Esophagus muscularis mucosa (tissue), 4 donors: ENCODE measurements at regions not wholly inside any gene's neighbourhood (a gene's known extent, or its start where the extent isn't known, plus 50 kb on each side); places are given as distances from the start of the nearest gene placed in this dataset.

Experiments used
- CTCF ChIP-seq, 3 experiments: fragments of 200-600 bp in 2 of 3; fragments of 450-650 bp in 1 of 3; sonication (generic) in 2 of 3; IDR thresholded peaks; one replicate each; pipeline ENCODE4 v1.5.1; 2017 to 2019; ENCODE audit warnings: antibody characterized with exemption in 3 of 3, mild to moderate bottlenecking in 2 of 3, moderate library complexity in 1 of 3
- EP300 ChIP-seq: sonication (generic); formaldehyde crosslinking; IDR thresholded peaks from one replicate; pipeline ENCODE4 v1.6.1; 2017; ENCODE audit warnings: antibody characterized with exemption
- POLR2A ChIP-seq: fragments of 450-650 bp; IDR thresholded peaks from one replicate; pipeline ENCODE4 v1.6.1; 2017; ENCODE audit warnings: antibody characterized with exemption, moderate library complexity, mild to moderate bottlenecking, low read depth
- POLR2AphosphoS5 ChIP-seq, 2 donors: sonication (generic); formaldehyde crosslinking; IDR thresholded peaks; one replicate each; pipeline ENCODE4 v1.6.1; 2017; ENCODE audit warnings: antibody characterized with exemption in 2 of 2

GRCh38 chr9:119967867-119968535 lies 598.8 kb upstream of the BRINP1 start:
- TF ChIP-seq CTCF (IDR thresholded peaks at IDR 0.05) (no peak), POLR2AphosphoS5 (IDR thresholded peaks at IDR 0.05) (no peak), EP300 (no peak), POLR2A (no peak)
